ENCODE measurements at regions not wholly inside any gene's neighbourhood (a gene's known extent, or its start where the extent isn't known, plus 50 kb on each side); places are given as distances from the start of the nearest gene placed in this dataset.

DNA sequence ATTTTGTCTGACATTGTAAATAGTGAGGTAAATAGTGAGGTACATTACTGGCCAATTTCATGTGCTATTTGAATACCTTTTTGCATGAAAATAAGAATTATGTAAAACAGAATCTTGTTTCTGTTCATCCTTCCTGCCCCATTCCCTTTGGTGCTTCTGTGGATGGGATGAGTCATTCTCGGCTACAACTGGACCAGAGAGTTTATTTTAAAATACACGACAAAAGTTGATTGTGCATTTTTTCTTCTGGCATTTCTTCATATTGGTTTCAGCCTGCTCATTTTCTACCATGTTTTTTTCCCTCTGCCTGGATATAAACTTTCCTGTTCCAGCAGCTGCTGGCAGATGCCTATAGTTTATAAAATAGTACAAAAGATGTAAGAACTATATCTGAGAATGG lies 107.5 kb downstream of the CYSLTR2 start:
- Mint-ChIP-seq H3K9me3 (ENCODE audit: unreplicated experiment) (peaks cover 12% of the 10 kb centered on the region), H3K4me1 (ENCODE audit: unreplicated experiment) (no peaks in the 10 kb centered on the region), H3K27me3 (ENCODE audit: unreplicated experiment) (no peaks in the 10 kb centered on the region), H3K4me3 (ENCODE audit: unreplicated experiment) (no peak overlapping the region), H3K36me3 (ENCODE audit: low read depth, unreplicated experiment) (peaks cover 7% of the 10 kb centered on the region), H3K27ac (ENCODE audit: unreplicated experiment) (no peak overlapping the region)
- DNase-seq (ENCODE audit: low spot score), result no peak
- TF ChIP-seq, protein P1, sequence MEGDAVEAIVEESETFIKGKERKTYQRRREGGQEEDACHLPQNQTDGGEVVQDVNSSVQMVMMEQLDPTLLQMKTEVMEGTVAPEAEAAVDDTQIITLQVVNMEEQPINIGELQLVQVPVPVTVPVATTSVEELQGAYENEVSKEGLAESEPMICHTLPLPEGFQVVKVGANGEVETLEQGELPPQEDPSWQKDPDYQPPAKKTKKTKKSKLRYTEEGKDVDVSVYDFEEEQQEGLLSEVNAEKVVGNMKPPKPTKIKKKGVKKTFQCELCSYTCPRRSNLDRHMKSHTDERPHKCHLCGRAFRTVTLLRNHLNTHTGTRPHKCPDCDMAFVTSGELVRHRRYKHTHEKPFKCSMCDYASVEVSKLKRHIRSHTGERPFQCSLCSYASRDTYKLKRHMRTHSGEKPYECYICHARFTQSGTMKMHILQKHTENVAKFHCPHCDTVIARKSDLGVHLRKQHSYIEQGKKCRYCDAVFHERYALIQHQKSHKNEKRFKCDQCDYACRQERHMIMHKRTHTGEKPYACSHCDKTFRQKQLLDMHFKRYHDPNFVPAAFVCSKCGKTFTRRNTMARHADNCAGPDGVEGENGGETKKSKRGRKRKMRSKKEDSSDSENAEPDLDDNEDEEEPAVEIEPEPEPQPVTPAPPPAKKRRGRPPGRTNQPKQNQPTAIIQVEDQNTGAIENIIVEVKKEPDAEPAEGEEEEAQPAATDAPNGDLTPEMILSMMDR (IDR thresholded peaks at IDR 0.05; ENCODE audit: unreplicated experiment), result no peak

DNA sequence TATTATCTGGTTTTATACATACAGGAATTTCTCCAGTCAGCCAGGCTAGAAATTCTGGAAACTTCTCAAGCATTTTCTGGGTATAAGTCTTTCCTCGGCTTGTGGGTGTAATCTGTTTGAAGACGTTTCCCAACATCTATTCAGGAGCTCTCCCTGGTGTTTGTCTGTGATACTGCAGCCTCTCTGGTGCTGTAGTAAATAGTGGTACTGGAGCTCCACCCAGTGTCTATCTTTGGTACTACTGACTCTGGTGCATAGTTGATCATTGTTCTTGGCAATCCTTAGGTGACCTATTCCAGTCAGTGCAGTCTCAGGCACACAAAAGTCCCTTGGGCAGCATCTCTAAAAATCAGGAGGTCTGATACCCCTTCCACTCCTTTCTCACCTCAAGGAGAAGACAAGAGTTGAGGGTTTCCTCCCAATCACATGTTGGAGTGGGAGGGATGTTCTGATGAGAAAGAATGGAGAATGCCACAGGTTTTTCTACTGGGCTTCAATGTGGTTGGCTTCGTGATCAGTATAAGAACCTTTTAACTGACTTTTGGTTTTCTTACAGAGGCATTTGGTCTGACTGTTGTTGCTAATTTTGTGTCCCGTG lies 115.5 kb downstream of the CYSLTR2 start:
- Mint-ChIP-seq H3K9me3 (ENCODE audit: unreplicated experiment) (peaks cover 6% of the 10 kb centered on the region), H3K36me3 (ENCODE audit: low read depth, unreplicated experiment) (no peaks in the 10 kb centered on the region), H3K4me3 (ENCODE audit: unreplicated experiment) (no peak overlapping the region), H3K4me1 (ENCODE audit: unreplicated experiment) (no peaks in the 10 kb centered on the region), H3K27ac (ENCODE audit: unreplicated experiment) (no peak overlapping the region), H3K27me3 (ENCODE audit: unreplicated experiment) (no peaks in the 10 kb centered on the region)
- peak; percentile 90 for DNase-seq (ENCODE audit: low spot score)
- TF ChIP-seq, protein P1 (IDR thresholded peaks at IDR 0.05; ENCODE audit: unreplicated experiment), result peak; percentile 99

DNA sequence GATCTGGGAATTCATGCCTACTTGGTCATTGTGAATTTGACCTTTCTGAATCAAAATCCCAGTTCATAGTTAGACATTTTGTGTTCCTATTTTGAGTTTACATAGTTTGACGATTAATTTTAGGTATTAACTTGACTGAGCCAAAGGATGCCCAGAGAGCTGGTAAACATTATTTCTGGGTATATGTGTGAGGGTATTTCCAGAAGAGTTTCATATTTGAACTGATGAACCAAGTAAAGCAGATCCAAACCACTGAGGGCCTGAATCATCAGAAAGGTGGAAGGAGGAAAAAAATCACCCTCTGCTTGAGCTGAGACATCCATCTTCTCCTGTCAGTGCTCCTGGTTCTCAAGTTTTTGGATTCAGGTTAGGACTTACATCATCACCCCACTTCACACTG lies 116.6 kb downstream of the CYSLTR2 start:
- Mint-ChIP-seq H3K27ac (ENCODE audit: unreplicated experiment) (no peak overlapping the region), H3K9me3 (ENCODE audit: unreplicated experiment) (peaks cover 6% of the 10 kb centered on the region), H3K36me3 (ENCODE audit: low read depth, unreplicated experiment) (no peaks in the 10 kb centered on the region), H3K4me1 (ENCODE audit: unreplicated experiment) (no peaks in the 10 kb centered on the region), H3K4me3 (ENCODE audit: unreplicated experiment) (no peak overlapping the region), H3K27me3 (ENCODE audit: unreplicated experiment) (no peaks in the 10 kb centered on the region)
- TF ChIP-seq, protein P1 (IDR thresholded peaks at IDR 0.05; ENCODE audit: unreplicated experiment), result no peak
- DNase-seq (ENCODE audit: low spot score), result no peak

DNA sequence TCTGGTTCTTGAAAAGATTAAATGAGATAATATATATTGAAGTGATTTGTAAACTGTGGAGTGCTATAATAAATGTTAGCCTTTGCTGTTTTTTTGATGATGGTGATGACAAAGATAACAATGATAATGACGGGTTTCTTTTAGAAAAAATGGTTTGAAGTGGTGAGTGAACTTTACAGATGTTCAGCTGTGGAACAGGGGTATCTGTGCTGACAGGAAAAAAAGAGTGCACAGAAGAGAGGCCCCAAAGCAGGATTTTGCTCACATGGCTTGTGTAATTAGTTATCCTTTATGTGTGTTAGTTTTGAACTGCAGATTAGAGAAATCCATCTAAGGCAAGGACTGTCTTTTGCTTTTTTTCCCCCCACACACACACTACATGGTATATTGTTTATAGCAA lies 119.2 kb downstream of the CYSLTR2 start:
- Mint-ChIP-seq H3K27ac (ENCODE audit: unreplicated experiment) (no peak overlapping the region), H3K4me1 (ENCODE audit: unreplicated experiment) (no peaks in the 10 kb centered on the region), H3K9me3 (ENCODE audit: unreplicated experiment) (no peaks in the 10 kb centered on the region), H3K36me3 (ENCODE audit: low read depth, unreplicated experiment) (no peaks in the 10 kb centered on the region), H3K4me3 (ENCODE audit: unreplicated experiment) (no peak overlapping the region), H3K27me3 (ENCODE audit: unreplicated experiment) (no peaks in the 10 kb centered on the region)
- TF ChIP-seq, protein P1 (IDR thresholded peaks at IDR 0.05; ENCODE audit: unreplicated experiment), result no peak
- no peak for DNase-seq (ENCODE audit: low spot score)

GRCh38 chr13:48773531-48774275 lies 120.0 kb downstream of the CYSLTR2 start:
- Mint-ChIP-seq H3K9me3 (ENCODE audit: unreplicated experiment) (no peaks in the 10 kb centered on the region), H3K4me1 (ENCODE audit: unreplicated experiment) (no peaks in the 10 kb centered on the region)

More at GRCh38 chr13:48773531-48774275, 120.0 kb downstream of the CYSLTR2 start:
- Mint-ChIP-seq H3K27ac (ENCODE audit: unreplicated experiment) (no peak overlapping the region), H3K27me3 (ENCODE audit: unreplicated experiment) (no peaks in the 10 kb centered on the region), H3K4me3 (ENCODE audit: unreplicated experiment) (no peak overlapping the region), H3K36me3 (ENCODE audit: low read depth, unreplicated experiment) (no peaks in the 10 kb centered on the region)
- no peak for DNase-seq (ENCODE audit: low spot score)
- TF ChIP-seq, protein P1 (IDR thresholded peaks at IDR 0.05; ENCODE audit: unreplicated experiment), result no peak

Data from endothelial cell (in vitro differentiated cells).